ENCODE measurements at regions not wholly inside any gene's neighbourhood (a gene's known extent, or its start where the extent isn't known, plus 50 kb on each side); places are given as distances from the start of the nearest gene placed in this dataset.

GRCh38 chr3:153614563-153614962 is 452.5 kb downstream of the RAP2B start:
- H3K27ac ChIP-seq (ENCODE audit: insufficient read depth, low read depth, low read length, poor library complexity, severe bottlenecking), result no peak overlapping the region
- no peaks in the 10 kb centered on the region for H3K36me3 ChIP-seq (ENCODE audit: control insufficient read depth, insufficient read depth, low read length)
- H3K27me3 ChIP-seq (ENCODE audit: control insufficient read depth, insufficient read depth, low read length, poor library complexity, severe bottlenecking), result no peaks in the 10 kb centered on the region
- H3K9me3 ChIP-seq (ENCODE audit: control insufficient read depth, low read length), result no peaks in the 10 kb centered on the region
- H3K4me3 ChIP-seq (ENCODE audit: insufficient read depth, low read depth, low read length), result no peak overlapping the region
- no peaks in the 10 kb centered on the region for H3K4me1 ChIP-seq (ENCODE audit: control insufficient read depth, insufficient read depth, low read length)

GRCh38 chr3:153615863-153616262 is 453.8 kb downstream of the RAP2B start:
- H3K27me3 ChIP-seq (ENCODE audit: control insufficient read depth, insufficient read depth, low read length, poor library complexity, severe bottlenecking), result no peaks in the 10 kb centered on the region
- WGBS, 2 experiments, result 82 to 84% methylated on average over 1 of the region's 1 CpG
- no peaks in the 10 kb centered on the region for H3K9me3 ChIP-seq (ENCODE audit: control insufficient read depth, low read length)

GRCh38 chr3:153617463-153617862 is 455.4 kb downstream of the RAP2B start:
- Histone ChIP-seq H3K9me3 (ENCODE audit: control insufficient read depth, low read length) (no peaks in the 10 kb centered on the region), H3K27ac (ENCODE audit: insufficient read depth, low read depth, low read length, poor library complexity, severe bottlenecking) (no peak overlapping the region), H3K36me3 (ENCODE audit: control insufficient read depth, insufficient read depth, low read length) (no peaks in the 10 kb centered on the region), H3K4me1 (ENCODE audit: control insufficient read depth, insufficient read depth, low read length) (no peaks in the 10 kb centered on the region), H3K27me3 (ENCODE audit: control insufficient read depth, insufficient read depth, low read length, poor library complexity, severe bottlenecking) (no peaks in the 10 kb centered on the region), H3K4me3 (ENCODE audit: insufficient read depth, low read depth, low read length) (no peak overlapping the region)
- no CpG with 5 or more reads among the region's 1 CpG for WGBS, 2 experiments

More at GRCh38 chr3:153615863-153616262, 453.8 kb downstream of the RAP2B start:
- Histone ChIP-seq H3K36me3 (ENCODE audit: control insufficient read depth, insufficient read depth, low read length) (no peaks in the 10 kb centered on the region), H3K4me1 (ENCODE audit: control insufficient read depth, insufficient read depth, low read length) (no peaks in the 10 kb centered on the region), H3K27ac (ENCODE audit: insufficient read depth, low read depth, low read length, poor library complexity, severe bottlenecking) (no peak overlapping the region), H3K4me3 (ENCODE audit: insufficient read depth, low read depth, low read length) (no peak overlapping the region)

GRCh38 chr3:153618176-153618575 is 456.1 kb downstream of the RAP2B start:
- H3K4me3 ChIP-seq (ENCODE audit: insufficient read depth, low read depth, low read length), result no peak overlapping the region
- no peaks in the 10 kb centered on the region for H3K27me3 ChIP-seq (ENCODE audit: control insufficient read depth, insufficient read depth, low read length, poor library complexity, severe bottlenecking)
- H3K36me3 ChIP-seq (ENCODE audit: control insufficient read depth, insufficient read depth, low read length), result no peaks in the 10 kb centered on the region
- WGBS, 2 experiments, result 91 to 98% methylated on average over 3 of the region's 3 CpGs
- no peaks in the 10 kb centered on the region for H3K9me3 ChIP-seq (ENCODE audit: control insufficient read depth, low read length)
- H3K4me1 ChIP-seq (ENCODE audit: control insufficient read depth, insufficient read depth, low read length), result no peaks in the 10 kb centered on the region
- no peak overlapping the region for H3K27ac ChIP-seq (ENCODE audit: insufficient read depth, low read depth, low read length, poor library complexity, severe bottlenecking)

- Histone ChIP-seq H3K4me3 (ENCODE audit: insufficient read depth, low read depth, low read length) (no peak overlapping the region), H3K27ac (ENCODE audit: insufficient read depth, low read depth, low read length, poor library complexity, severe bottlenecking) (no peak overlapping the region), H3K4me1 (ENCODE audit: control insufficient read depth, insufficient read depth, low read length) (no peaks in the 10 kb centered on the region), H3K9me3 (ENCODE audit: control insufficient read depth, low read length) (no peaks in the 10 kb centered on the region), H3K27me3 (ENCODE audit: control insufficient read depth, insufficient read depth, low read length, poor library complexity, severe bottlenecking) (no peaks in the 10 kb centered on the region), H3K36me3 (ENCODE audit: control insufficient read depth, insufficient read depth, low read length) (no peaks in the 10 kb centered on the region)
- 86 to 94% methylated on average over 2 of the region's 2 CpGs for WGBS, 2 experiments
Observed at GRCh38 chr3:153619268-153619667, 457.2 kb downstream of the RAP2B start.

GRCh38 chr3:153621953-153622352 is 459.9 kb downstream of the RAP2B start:
- H3K4me3 ChIP-seq (ENCODE audit: insufficient read depth, low read depth, low read length), result no peak overlapping the region
- WGBS, 2 experiments, result 100% methylated on average over 1 of the region's 2 CpGs; no CpG with 5 or more reads in 1 of the 2 experiments
- no peaks in the 10 kb centered on the region for H3K27me3 ChIP-seq (ENCODE audit: control insufficient read depth, insufficient read depth, low read length, poor library complexity, severe bottlenecking)
- H3K27ac ChIP-seq (ENCODE audit: insufficient read depth, low read depth, low read length, poor library complexity, severe bottlenecking), result no peak overlapping the region
- H3K9me3 ChIP-seq (ENCODE audit: control insufficient read depth, low read length), result no peaks in the 10 kb centered on the region
- H3K36me3 ChIP-seq (ENCODE audit: control insufficient read depth, insufficient read depth, low read length), result no peaks in the 10 kb centered on the region
- H3K4me1 ChIP-seq (ENCODE audit: control insufficient read depth, insufficient read depth, low read length), result no peaks in the 10 kb centered on the region

- WGBS, 2 experiments, result 97 to 100% methylated on average over 1 of the region's 1 CpG
- no peaks in the 10 kb centered on the region for H3K9me3 ChIP-seq (ENCODE audit: control insufficient read depth, low read length)
- H3K27ac ChIP-seq (ENCODE audit: insufficient read depth, low read depth, low read length, poor library complexity, severe bottlenecking), result no peak overlapping the region
- H3K4me1 ChIP-seq (ENCODE audit: control insufficient read depth, insufficient read depth, low read length), result no peaks in the 10 kb centered on the region
- H3K4me3 ChIP-seq (ENCODE audit: insufficient read depth, low read depth, low read length), result no peak overlapping the region
- no peaks in the 10 kb centered on the region for H3K27me3 ChIP-seq (ENCODE audit: control insufficient read depth, insufficient read depth, low read length, poor library complexity, severe bottlenecking)
- H3K36me3 ChIP-seq (ENCODE audit: control insufficient read depth, insufficient read depth, low read length), result no peaks in the 10 kb centered on the region
Observed at GRCh38 chr3:153623834-153624233, 461.8 kb downstream of the RAP2B start.

GRCh38 chr3:153624310-153625030 is 462.4 kb downstream of the RAP2B start:
- Histone ChIP-seq H3K4me3 (ENCODE audit: insufficient read depth, low read depth, low read length) (no peak overlapping the region), H3K4me1 (ENCODE audit: control insufficient read depth, insufficient read depth, low read length) (no peaks in the 10 kb centered on the region), H3K36me3 (ENCODE audit: control insufficient read depth, insufficient read depth, low read length) (no peaks in the 10 kb centered on the region), H3K27ac (ENCODE audit: insufficient read depth, low read depth, low read length, poor library complexity, severe bottlenecking) (no peak overlapping the region), H3K9me3 (ENCODE audit: control insufficient read depth, low read length) (no peaks in the 10 kb centered on the region), H3K27me3 (ENCODE audit: control insufficient read depth, insufficient read depth, low read length, poor library complexity, severe bottlenecking) (no peaks in the 10 kb centered on the region)
- 95 to 97% methylated on average over 5 to 6 of the region's 6 CpGs for WGBS, 2 experiments

- no peak overlapping the region for H3K27ac ChIP-seq (ENCODE audit: insufficient read depth, low read depth, low read length, poor library complexity, severe bottlenecking)
- H3K4me1 ChIP-seq (ENCODE audit: control insufficient read depth, insufficient read depth, low read length), result no peaks in the 10 kb centered on the region
- no peaks in the 10 kb centered on the region for H3K9me3 ChIP-seq (ENCODE audit: control insufficient read depth, low read length)
- H3K27me3 ChIP-seq (ENCODE audit: control insufficient read depth, insufficient read depth, low read length, poor library complexity, severe bottlenecking), result no peaks in the 10 kb centered on the region
- H3K4me3 ChIP-seq (ENCODE audit: insufficient read depth, low read depth, low read length), result no peak overlapping the region
- no peaks in the 10 kb centered on the region for H3K36me3 ChIP-seq (ENCODE audit: control insufficient read depth, insufficient read depth, low read length)
- WGBS, 2 experiments, result 94 to 97% methylated on average over 2 to 3 of the region's 3 CpGs
Observed at GRCh38 chr3:153625506-153625905, 463.5 kb downstream of the RAP2B start.

GRCh38 chr3:153626158-153626557 is 464.1 kb downstream of the RAP2B start:
- Histone ChIP-seq H3K4me3 (ENCODE audit: insufficient read depth, low read depth, low read length) (no peak overlapping the region), H3K27me3 (ENCODE audit: control insufficient read depth, insufficient read depth, low read length, poor library complexity, severe bottlenecking) (no peaks in the 10 kb centered on the region), H3K36me3 (ENCODE audit: control insufficient read depth, insufficient read depth, low read length) (no peaks in the 10 kb centered on the region), H3K9me3 (ENCODE audit: control insufficient read depth, low read length) (no peaks in the 10 kb centered on the region), H3K4me1 (ENCODE audit: control insufficient read depth, insufficient read depth, low read length) (no peaks in the 10 kb centered on the region), H3K27ac (ENCODE audit: insufficient read depth, low read depth, low read length, poor library complexity, severe bottlenecking) (no peak overlapping the region)
- WGBS, 2 experiments, result 94 to 100% methylated on average over 1 to 2 of the region's 2 CpGs
